ENCODE measurements at regions not wholly inside any gene's neighbourhood (a gene's known extent, or its start where the extent isn't known, plus 50 kb on each side); places are given as distances from the start of the nearest gene placed in this dataset.

- no peak for DNase-seq (ENCODE audit: low spot score in 2 of 2)
- Histone ChIP-seq H3K9me3 (no peaks in the 10 kb centered on the region), H3K4me3 (no peak overlapping the region), H3K4me1 (no peaks in the 10 kb centered on the region), H3K36me3 (no peaks in the 10 kb centered on the region), H3K27ac (no peak overlapping the region), H3K27me3 (no peaks in the 10 kb centered on the region)
- WGBS, 2 donors, result 54 to 89% methylated on average over 2 of the region's 2 CpGs
- TF ChIP-seq POLR2A (IDR thresholded peaks at IDR 0.05) (no peak), CTCF (IDR thresholded peaks at IDR 0.05) (no peak), EP300 (IDR thresholded peaks at IDR 0.05) (no peak)
Observed at GRCh38 chr18:40423291-40423690, 1531.7 kb upstream of the PIK3C3 start.

- H3K27me3 ChIP-seq, result no peaks in the 10 kb centered on the region
- H3K36me3 ChIP-seq, result no peaks in the 10 kb centered on the region
- no peak overlapping the region for H3K4me3 ChIP-seq
- no peak for DNase-seq (ENCODE audit: low spot score in 2 of 2)
- H3K27ac ChIP-seq, result no peak overlapping the region
- no peaks in the 10 kb centered on the region for H3K9me3 ChIP-seq
- 60 to 76% methylated on average over 1 of the region's 1 CpG for WGBS, 2 donors
- TF ChIP-seq CTCF (IDR thresholded peaks at IDR 0.05) (no peak), POLR2A (IDR thresholded peaks at IDR 0.05) (no peak), EP300 (IDR thresholded peaks at IDR 0.05) (no peak)
- no peaks in the 10 kb centered on the region for H3K4me1 ChIP-seq
Observed at GRCh38 chr18:40420675-40421074, 1534.4 kb upstream of the PIK3C3 start.

GRCh38 chr18:40417501-40417900 is 1537.5 kb upstream of the PIK3C3 start:
- no peak for TF ChIP-seq POLR2A (IDR thresholded peaks at IDR 0.05)
- TF ChIP-seq EP300 (IDR thresholded peaks at IDR 0.05), result no peak
- no peak for TF ChIP-seq CTCF (IDR thresholded peaks at IDR 0.05)
- no peak for DNase-seq (ENCODE audit: low spot score in 2 of 2)
- H3K27ac ChIP-seq, result no peak overlapping the region
- no peaks in the 10 kb centered on the region for H3K36me3 ChIP-seq
- WGBS, 2 donors, result 78 to 80% methylated on average over 1 of the region's 1 CpG
- no peak overlapping the region for H3K4me3 ChIP-seq
- H3K27me3 ChIP-seq, result no peaks in the 10 kb centered on the region
- peaks cover 0 to 5% (median 0%) of the 10 kb centered on the region in 4 donors for H3K4me1 ChIP-seq
- H3K9me3 ChIP-seq, result no peaks in the 10 kb centered on the region

- TF ChIP-seq POLR2A (IDR thresholded peaks at IDR 0.05) (no peak), EP300 (IDR thresholded peaks at IDR 0.05) (no peak), CTCF (IDR thresholded peaks at IDR 0.05) (no peak)
- WGBS, 2 donors, result 61 to 86% methylated on average over 3 of the region's 3 CpGs
- no peaks in the 10 kb centered on the region for H3K27me3 ChIP-seq
- no peaks in the 10 kb centered on the region for H3K36me3 ChIP-seq
- H3K27ac ChIP-seq, result no peak overlapping the region
- peaks cover 0 to 5% (median 0%) of the 10 kb centered on the region in 4 donors for H3K4me1 ChIP-seq
- no peaks in the 10 kb centered on the region for H3K9me3 ChIP-seq
- no peak for DNase-seq (ENCODE audit: low spot score in 2 of 2)
- H3K4me3 ChIP-seq, result no peak overlapping the region
Observed at GRCh38 chr18:40415821-40416220, 1539.2 kb upstream of the PIK3C3 start.

- no peak overlapping the region for H3K27ac ChIP-seq
- H3K4me3 ChIP-seq, result no peak overlapping the region
- H3K27me3 ChIP-seq, result no peaks in the 10 kb centered on the region
- peaks cover 0 to 5% (median 0%) of the 10 kb centered on the region in 4 donors for H3K4me1 ChIP-seq
- TF ChIP-seq POLR2A (IDR thresholded peaks at IDR 0.05) (no peak), EP300 (IDR thresholded peaks at IDR 0.05) (no peak), CTCF (IDR thresholded peaks at IDR 0.05) (no peak)
- H3K36me3 ChIP-seq, result no peaks in the 10 kb centered on the region
- 62 to 90% methylated on average over 3 of the region's 3 CpGs for WGBS, 2 donors
- no peaks in the 10 kb centered on the region for H3K9me3 ChIP-seq
- no peak for DNase-seq (ENCODE audit: low spot score in 2 of 2)
Observed at GRCh38 chr18:40415176-40415791, 1539.8 kb upstream of the PIK3C3 start.
